PC-9 (cell line): ENCODE measurements at regions not wholly inside any gene's neighbourhood (a gene's known extent, or its start where the extent isn't known, plus 50 kb on each side); places are given as distances from the start of the nearest gene placed in this dataset.

ENCODE experiments used
- BruUV-seq: library from RNA; stranded (reverse); fragments of 400-500 nt; replicated peaks from 2 replicates; lab custom pipeline; 2021; lab: Mats Ljungman, UMichigan
- CTCF ChIA-PET: fragments of 300-600 bp; sonication (Branson Sonifier 250); formaldehyde crosslinking; loops from one replicate; lab custom pipeline; 2022; ENCODE audit warnings: antibody characterized with exemption; lab: Charles Lee
- POLR2A ChIA-PET: fragments of 300-600 bp; sonication (Branson Sonifier 250); formaldehyde crosslinking; loops from one replicate; lab custom pipeline; 2022; ENCODE audit warnings: antibody characterized with exemption; ENCODE audit not compliant: unreplicated experiment; lab: Charles Lee
- DNase-seq, 2 experiments: peaks; one replicate each; pipeline versions ENCODE4 v3.0.0 to v3.0.0-alpha.2; 2015 to 2022; ENCODE audit warnings: mixed read lengths in 1 of 2
- H2AFZ ChIP-seq: fragments of 200-600 bp; sonication (generic); 2 replicates; pipeline ENCODE4 v1.8.1; 2017; ENCODE audit warnings: antibody characterized with exemption
- H3F3A ChIP-seq: fragments of 200-600 bp; sonication (generic); 2 replicates; pipeline ENCODE4 v1.8.1; 2017; ENCODE audit warnings: antibody characterized with exemption, mild to moderate bottlenecking, low read depth; ENCODE audit not compliant: insufficient read depth
- H3K27ac ChIP-seq: fragments of 200-600 bp; sonication (generic); 2 replicates; pipeline ENCODE4 v1.6.1; 2016; ENCODE audit warnings: mixed run types
- H3K27me3 ChIP-seq: fragments of 200-600 bp; sonication (generic); 2 replicates; pipeline ENCODE4 v1.6.1; 2016; ENCODE audit warnings: low read depth, mixed run types; ENCODE audit not compliant: insufficient read depth
- H3K36me3 ChIP-seq: fragments of 200-600 bp; sonication (generic); 2 replicates; pipeline ENCODE4 v1.6.1; 2016; ENCODE audit warnings: low read depth, mixed run types
- H3K4me1 ChIP-seq: fragments of 200-600 bp; sonication (generic); replicated peaks from 2 replicates; pipeline ENCODE4 v1.6.1; 2016; ENCODE audit warnings: mixed run types; ENCODE audit not compliant: insufficient read depth
- H3K4me2 ChIP-seq: fragments of 200-600 bp; sonication (generic); 2 replicates; pipeline ENCODE4 v1.6.1; 2017; ENCODE audit warnings: mixed run types
- H3K4me3 ChIP-seq: fragments of 200-600 bp; sonication (generic); 2 replicates; pipeline ENCODE4 v1.6.1; 2016; ENCODE audit warnings: mixed run types
- H3K79me2 ChIP-seq: fragments of 200-600 bp; sonication (generic); 2 replicates; pipeline ENCODE4 v1.6.1; 2017; ENCODE audit warnings: low read depth, mixed run types
- H3K9me2 ChIP-seq: fragments of 200-600 bp; sonication (generic); 2 replicates; pipeline ENCODE4 v1.8.1; 2017; ENCODE audit warnings: mild to moderate bottlenecking; ENCODE audit not compliant: insufficient read depth
- H3K9me3 ChIP-seq: fragments of 200-600 bp; sonication (generic); 2 replicates; pipeline ENCODE4 v1.8.1; 2016; ENCODE audit warnings: low read depth; ENCODE audit not compliant: insufficient read depth
- H4K20me1 ChIP-seq: fragments of 200-600 bp; sonication (generic); 2 replicates; pipeline ENCODE4 v1.8.1; 2017; ENCODE audit not compliant: insufficient read depth
- EZH2 ChIP-seq: fragments of 200-600 bp; sonication (generic); IDR thresholded peaks from 2 replicates; pipeline ENCODE4 v1.8.0; 2017; ENCODE audit warnings: antibody characterized with exemption, low read depth
- intact Hi-C: fragments of 100-400 bp; cut with micrococcal nuclease; formaldehyde crosslinking; loops from one replicate; pipeline ENCODE4 v1.10.0; 2022; ENCODE audit not compliant: unreplicated experiment
- TF ChIP-seq, protein P1 (sequence below): fragments of 200-600 bp; sonication (generic); conservative IDR thresholded peaks from 2 replicates; pipeline ENCODE4 v1.6.1; 2017; ENCODE audit warnings: mixed run types, antibody characterized with exemption, mild to moderate bottlenecking, moderate library complexity

- Histone ChIP-seq H3K27ac (no peak overlapping the region), H3K9me2 (no peaks in the 10 kb centered on the region), H3K4me3 (peak overlapping the region; percentile 54; the same call in 1 of the 2 replicates), H3K79me2 (no peaks in the 10 kb centered on the region), H3F3A (peaks cover 10% of the 10 kb centered on the region; the same call in 1 of the 2 replicates), H2AFZ (no peak overlapping the region), H3K36me3 (no peaks in the 10 kb centered on the region), H3K4me2 (peak overlapping the region; percentile 68), H4K20me1 (no peaks in the 10 kb centered on the region), H3K9me3 (no peaks in the 10 kb centered on the region), H3K4me1 (peaks cover 23% of the 10 kb centered on the region), H3K27me3 (no peaks in the 10 kb centered on the region)
- no peak for DNase-seq
- POLR2A ChIA-PET = no interaction called here
- CTCF ChIA-PET = interaction anchor here (0.6 to 0.7 kb wide), 3 partner anchors 75 to 572 kb away, joined by 3 to 4 read pairs (median 3); no protein-coding TSS in a partner anchor
- intact Hi-C loops = loop anchor here (2.0 to 10.0 kb wide), 6 partner anchors 95 to 477 kb away; partner anchors contain the start of genes SDCBP2, SIRPA and STK35
- no peak for TF ChIP-seq EZH2
- TF ChIP-seq, protein P1, sequence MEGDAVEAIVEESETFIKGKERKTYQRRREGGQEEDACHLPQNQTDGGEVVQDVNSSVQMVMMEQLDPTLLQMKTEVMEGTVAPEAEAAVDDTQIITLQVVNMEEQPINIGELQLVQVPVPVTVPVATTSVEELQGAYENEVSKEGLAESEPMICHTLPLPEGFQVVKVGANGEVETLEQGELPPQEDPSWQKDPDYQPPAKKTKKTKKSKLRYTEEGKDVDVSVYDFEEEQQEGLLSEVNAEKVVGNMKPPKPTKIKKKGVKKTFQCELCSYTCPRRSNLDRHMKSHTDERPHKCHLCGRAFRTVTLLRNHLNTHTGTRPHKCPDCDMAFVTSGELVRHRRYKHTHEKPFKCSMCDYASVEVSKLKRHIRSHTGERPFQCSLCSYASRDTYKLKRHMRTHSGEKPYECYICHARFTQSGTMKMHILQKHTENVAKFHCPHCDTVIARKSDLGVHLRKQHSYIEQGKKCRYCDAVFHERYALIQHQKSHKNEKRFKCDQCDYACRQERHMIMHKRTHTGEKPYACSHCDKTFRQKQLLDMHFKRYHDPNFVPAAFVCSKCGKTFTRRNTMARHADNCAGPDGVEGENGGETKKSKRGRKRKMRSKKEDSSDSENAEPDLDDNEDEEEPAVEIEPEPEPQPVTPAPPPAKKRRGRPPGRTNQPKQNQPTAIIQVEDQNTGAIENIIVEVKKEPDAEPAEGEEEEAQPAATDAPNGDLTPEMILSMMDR = no peak
- BruUV-seq = no TSS peak
Observed at GRCh38 chr20:1801929-1802306, 93.3 kb upstream of the SIRPA start.

DNA sequence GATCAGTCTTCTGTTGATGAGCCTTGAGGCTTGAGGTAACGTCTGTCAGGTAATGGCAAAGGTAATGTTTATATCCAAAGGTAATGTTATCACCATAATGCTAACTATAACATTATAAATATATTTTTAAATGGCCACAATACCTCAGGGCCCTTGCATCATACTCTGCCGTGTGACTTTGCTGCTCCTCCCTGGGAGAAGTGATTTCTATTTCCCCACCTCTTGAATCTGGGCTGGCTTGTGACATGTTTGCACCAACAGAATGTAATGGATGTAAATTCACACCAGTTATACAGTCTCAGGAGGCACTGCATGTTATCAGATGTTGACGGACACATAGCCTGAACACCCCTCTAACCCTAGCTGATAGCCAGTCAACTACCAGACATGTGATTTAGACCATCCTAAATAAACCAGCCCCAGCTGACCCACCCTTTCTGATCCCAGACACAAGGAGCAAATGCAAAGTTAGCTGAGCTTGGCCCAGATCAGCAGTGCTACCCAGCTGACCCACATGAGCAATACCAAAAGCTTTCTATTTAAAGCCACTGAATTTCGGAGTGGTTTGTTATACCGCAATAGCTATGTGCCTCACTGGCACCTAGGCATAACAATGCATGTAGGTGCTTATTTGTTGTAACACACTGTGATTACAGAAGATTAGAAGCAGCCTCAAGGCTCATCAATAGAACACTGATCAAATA, 93.8 kb upstream of the SIRPA start:
- H3K9me2 ChIP-seq = no peaks in the 10 kb centered on the region
- no peak overlapping the region for H3K27ac ChIP-seq
- peaks cover 10% of the 10 kb centered on the region; the same call in 1 of the 2 replicates for H3F3A ChIP-seq
- no peaks in the 10 kb centered on the region for H3K9me3 ChIP-seq
- TF ChIP-seq, protein P1 = no peak
- TF ChIP-seq EZH2 = no peak
- no peak overlapping the region for H2AFZ ChIP-seq
- POLR2A ChIA-PET = no interaction called here
- no peaks in the 10 kb centered on the region for H3K36me3 ChIP-seq
- H3K79me2 ChIP-seq = no peaks in the 10 kb centered on the region
- intact Hi-C loops = loop anchor here (5.0 to 10.0 kb wide), 5 partner anchors 96 to 477 kb away; partner anchors contain the start of genes SDCBP2, SIRPA and STK35
- H3K27me3 ChIP-seq = no peaks in the 10 kb centered on the region
- no TSS peak for BruUV-seq
- DNase-seq = no peak
- H3K4me3 ChIP-seq = no peak overlapping the region
- no peaks in the 10 kb centered on the region for H4K20me1 ChIP-seq
- peak overlapping the region; percentile 68; the same call in 1 of the 2 replicates for H3K4me2 ChIP-seq
- peaks cover 23% of the 10 kb centered on the region for H3K4me1 ChIP-seq
- CTCF ChIA-PET = interaction anchor here (0.6 to 0.7 kb wide), 2 partner anchors 75 to 296 kb away, joined by 3 to 4 read pairs; no protein-coding TSS in a partner anchor

DNA sequence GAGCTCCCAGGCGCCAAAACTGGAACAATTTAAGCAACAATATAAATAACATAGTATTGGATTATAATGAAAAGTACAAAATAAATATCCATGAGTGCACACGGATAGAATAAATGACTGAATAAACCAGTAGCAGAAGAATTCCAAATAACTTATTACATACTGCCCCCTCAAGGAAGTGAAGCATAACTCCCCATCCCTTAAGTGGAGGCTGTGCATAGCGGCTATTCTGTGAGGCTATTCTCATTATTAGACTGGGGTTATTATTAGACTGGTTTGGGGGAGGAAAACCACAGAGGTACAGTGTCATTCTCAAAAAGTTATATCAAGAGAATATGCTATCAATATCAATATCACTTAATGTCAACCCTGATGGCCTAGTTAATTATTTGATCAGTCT, 94.4 kb upstream of the SIRPA start:
- Histone ChIP-seq H3K79me2 (no peaks in the 10 kb centered on the region), H3K36me3 (no peaks in the 10 kb centered on the region), H4K20me1 (no peaks in the 10 kb centered on the region), H3F3A (peaks cover 10% of the 10 kb centered on the region; the same call in 1 of the 2 replicates), H3K4me3 (no peak overlapping the region), H3K4me1 (peaks cover 23% of the 10 kb centered on the region), H3K27ac (no peak overlapping the region), H3K9me3 (no peaks in the 10 kb centered on the region), H3K4me2 (no peak overlapping the region), H3K27me3 (no peaks in the 10 kb centered on the region), H3K9me2 (no peaks in the 10 kb centered on the region), H2AFZ (no peak overlapping the region)
- intact Hi-C loops = loop anchor here (5.0 to 10.0 kb wide), 5 partner anchors 97 to 476 kb away; partner anchors contain the start of genes SDCBP2, SIRPA and STK35
- no peak for DNase-seq
- BruUV-seq = no TSS peak
- ChIA-PET CTCF (no interaction called here), POLR2A (no interaction called here)
- TF ChIP-seq EZH2 = no peak
- TF ChIP-seq, protein P1 = peak; percentile 62
